H1 (cell line): ENCODE measurements at regions not wholly inside any gene's neighbourhood (a gene's known extent, or its start where the extent isn't known, plus 50 kb on each side); places are given as distances from the start of the nearest gene placed in this dataset.

ENCODE experiments used
- BCL11A ChIP-seq, 2 experiments: IDR thresholded peaks; one replicate each; pipeline ENCODE4 v1.6.1; 2011; ENCODE audit warnings: low read depth in 2 of 2, low read length in 2 of 2, mild to moderate bottlenecking in 2 of 2
- CREB1 ChIP-seq: IDR thresholded peaks from 2 replicates; pipeline ENCODE4 v1.6.1; 2012; ENCODE audit warnings: inconsistent platforms
- EZH2 ChIP-seq: fragments of 200-600 bp; sonication (generic); IDR thresholded peaks from 2 replicates; pipeline ENCODE4 v1.7.1; 2012; ENCODE audit warnings: low read depth, mild to moderate bottlenecking, moderate library complexity, low read length, inconsistent platforms; ENCODE audit not compliant: severe bottlenecking
- KDM1A ChIP-seq: fragments of 200-600, 300-600 bp; sonication (generic); IDR thresholded peaks from 2 replicates; pipeline ENCODE4 v1.7.1; 2016; ENCODE audit warnings: mild to moderate bottlenecking, low read length, borderline replicate concordance
- POLR2A ChIP-seq, 2 experiments: IDR thresholded peaks; 1 replicate in 1 of 2; 2 replicates in 1 of 2; pipeline ENCODE4 v1.6.1; 2011; ENCODE audit warnings: low read depth in 2 of 2, low read length in 2 of 2, mild to moderate bottlenecking in 2 of 2; ENCODE audit errors: control extremely low read depth in 1 of 2
- POLR2AphosphoS5 ChIP-seq: IDR thresholded peaks from 2 replicates; pipeline ENCODE4 v1.6.1; 2011; ENCODE audit warnings: low read depth, low read length
- RAD21 ChIP-seq, 2 experiments: IDR thresholded peaks in 1 of 2; conservative IDR thresholded peaks in 1 of 2; 2 replicates each; pipeline ENCODE4 v1.6.1; 2011; ENCODE audit warnings: low read depth in 2 of 2, low read length in 2 of 2, improper control_type of control experiment in 1 of 2, inconsistent platforms in 1 of 2, mild to moderate bottlenecking in 1 of 2, moderate library complexity in 1 of 2
- RBBP5 ChIP-seq: IDR thresholded peaks from 2 replicates; pipeline ENCODE4 v1.7.1; 2012; ENCODE audit warnings: low read depth, mild to moderate bottlenecking, inconsistent platforms, low read length, moderate library complexity, borderline replicate concordance
- RFX5 ChIP-seq: IDR thresholded peaks from 2 replicates; pipeline ENCODE4 v1.6.1; 2011; ENCODE audit warnings: low read depth, low read length, improper control_type of control experiment, borderline replicate concordance
- SP1 ChIP-seq: IDR thresholded peaks from 2 replicates; pipeline ENCODE4 v1.6.1; 2011; ENCODE audit warnings: low read depth, low read length
- TF ChIP-seq, protein P1 (sequence below), 3 experiments: IDR thresholded peaks; 1 replicate in 2 of 3; 2 replicates in 1 of 3; pipeline versions ENCODE4 v1.5.1 to v1.6.1; 2011; ENCODE audit warnings: low read length in 3 of 3, mild to moderate bottlenecking in 3 of 3, inconsistent platforms in 2 of 3, low read depth in 1 of 3, moderate library complexity in 1 of 3; ENCODE audit not compliant: insufficient read depth in 1 of 3; ENCODE audit errors: control extremely low read depth in 1 of 3
- TF ChIP-seq, protein P2 (sequence below): IDR thresholded peaks from 2 replicates; pipeline ENCODE4 v1.6.1; 2011; ENCODE audit warnings: low read length, improper control_type of control experiment

DNA sequence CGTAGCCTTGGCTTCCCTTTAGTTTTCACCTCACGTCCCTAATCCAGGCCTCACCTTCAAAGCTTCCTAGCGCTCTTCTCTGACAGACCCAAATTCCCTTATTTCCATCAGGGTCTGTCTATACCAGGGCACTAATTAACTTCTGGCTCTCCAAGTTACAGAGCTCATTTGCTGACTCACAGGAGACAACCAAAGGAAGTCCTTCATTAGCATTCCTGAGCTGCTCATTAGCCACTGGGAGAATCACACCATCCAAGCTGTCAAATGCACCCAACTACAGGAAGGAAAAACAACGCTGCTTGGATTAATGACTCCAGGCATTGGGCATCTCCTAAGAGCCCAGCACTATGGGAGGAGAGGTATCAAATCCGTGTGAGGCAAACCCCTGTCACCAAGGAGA is 109.8 kb upstream of the ALK start:
- TF ChIP-seq BCL11A (IDR thresholded peaks at IDR 0.05; ENCODE audit: low read depth in 2 of 2, low read length in 2 of 2) (no peak), POLR2AphosphoS5 (no peak), SP1 (no peak), RBBP5 (no peak), EZH2 (no peak), KDM1A (no peak), CREB1 (no peak), RAD21 (IDR thresholded peaks at IDR 0.05 in 1 of 2, conservative IDR thresholded peaks at IDR 0.05 in 1 of 2; ENCODE audit: low read depth in 2 of 2, low read length in 2 of 2) (no peak), RFX5 (no peak), POLR2A (IDR thresholded peaks at IDR 0.05; ENCODE audit: control extremely low read depth in 1 of 2, low read depth in 2 of 2, low read length in 2 of 2) (no peak)
- TF ChIP-seq, protein P1, sequence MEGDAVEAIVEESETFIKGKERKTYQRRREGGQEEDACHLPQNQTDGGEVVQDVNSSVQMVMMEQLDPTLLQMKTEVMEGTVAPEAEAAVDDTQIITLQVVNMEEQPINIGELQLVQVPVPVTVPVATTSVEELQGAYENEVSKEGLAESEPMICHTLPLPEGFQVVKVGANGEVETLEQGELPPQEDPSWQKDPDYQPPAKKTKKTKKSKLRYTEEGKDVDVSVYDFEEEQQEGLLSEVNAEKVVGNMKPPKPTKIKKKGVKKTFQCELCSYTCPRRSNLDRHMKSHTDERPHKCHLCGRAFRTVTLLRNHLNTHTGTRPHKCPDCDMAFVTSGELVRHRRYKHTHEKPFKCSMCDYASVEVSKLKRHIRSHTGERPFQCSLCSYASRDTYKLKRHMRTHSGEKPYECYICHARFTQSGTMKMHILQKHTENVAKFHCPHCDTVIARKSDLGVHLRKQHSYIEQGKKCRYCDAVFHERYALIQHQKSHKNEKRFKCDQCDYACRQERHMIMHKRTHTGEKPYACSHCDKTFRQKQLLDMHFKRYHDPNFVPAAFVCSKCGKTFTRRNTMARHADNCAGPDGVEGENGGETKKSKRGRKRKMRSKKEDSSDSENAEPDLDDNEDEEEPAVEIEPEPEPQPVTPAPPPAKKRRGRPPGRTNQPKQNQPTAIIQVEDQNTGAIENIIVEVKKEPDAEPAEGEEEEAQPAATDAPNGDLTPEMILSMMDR (IDR thresholded peaks at IDR 0.05; ENCODE audit: control extremely low read depth in 1 of 3, insufficient read depth in 1 of 3, low read depth in 1 of 3, low read length in 3 of 3), result no peak
- TF ChIP-seq, protein P2, sequence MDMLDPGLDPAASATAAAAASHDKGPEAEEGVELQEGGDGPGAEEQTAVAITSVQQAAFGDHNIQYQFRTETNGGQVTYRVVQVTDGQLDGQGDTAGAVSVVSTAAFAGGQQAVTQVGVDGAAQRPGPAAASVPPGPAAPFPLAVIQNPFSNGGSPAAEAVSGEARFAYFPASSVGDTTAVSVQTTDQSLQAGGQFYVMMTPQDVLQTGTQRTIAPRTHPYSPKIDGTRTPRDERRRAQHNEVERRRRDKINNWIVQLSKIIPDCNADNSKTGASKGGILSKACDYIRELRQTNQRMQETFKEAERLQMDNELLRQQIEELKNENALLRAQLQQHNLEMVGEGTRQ, result no peak
